H1 (cell line): ENCODE measurements at regions not wholly inside any gene's neighbourhood (a gene's known extent, or its start where the extent isn't known, plus 50 kb on each side); places are given as distances from the start of the nearest gene placed in this dataset.

Source experiments
- CTCF ChIA-PET: fragments of 300-600 bp; sonication (Branson Sonifier 250); formaldehyde crosslinking; loops from one replicate; lab custom pipeline; 2021; ENCODE audit not compliant: partially characterized antibody; lab: Charles Lee
- POLR2A ChIA-PET: fragments of 300-600 bp; sonication (Branson Sonifier 250); formaldehyde crosslinking; loops from one replicate; lab custom pipeline; 2021; ENCODE audit warnings: inconsistent platforms; ENCODE audit not compliant: partially characterized antibody; lab: Charles Lee
- DNase-seq, 2 experiments: peaks; one replicate each; pipeline versions ENCODE4 v3.0.0 to v3.0.0-alpha.2; 2010 to 2022; ENCODE audit warnings: low spot score in 2 of 2, low read depth in 1 of 2, mixed read lengths in 1 of 2
- FAIRE-seq: peaks from 2 replicates; lab custom pipeline; 2011; peaks lifted over from hg19 to GRCh38; lab: Jason Lieb, UNC
- H2AFZ ChIP-seq: 2 replicates; pipeline ENCODE4 v1.8.1; 2012; ENCODE audit warnings: low read length, inconsistent platforms
- H2AK5ac ChIP-seq: 2 replicates; pipeline ENCODE4 v1.6.1; 2013; ENCODE audit warnings: low read depth, low read length
- H2BK120ac ChIP-seq: replicated peaks from 2 replicates; pipeline ENCODE3; 2013; ENCODE audit warnings: low read depth, low read length, inconsistent platforms
- H2BK12ac ChIP-seq: 2 replicates; pipeline ENCODE4 v1.6.1; 2013; ENCODE audit warnings: low read depth, low read length
- H2BK15ac ChIP-seq: 2 replicates; pipeline ENCODE4 v1.6.1; 2013; ENCODE audit warnings: low read length
- H2BK20ac ChIP-seq: 2 replicates; pipeline ENCODE4 v1.6.1; 2013; ENCODE audit warnings: low read length
- H2BK5ac ChIP-seq: 2 replicates; pipeline ENCODE4 v1.6.1; 2013; ENCODE audit warnings: low read depth, low read length
- H3K14ac ChIP-seq: 2 replicates; pipeline ENCODE4 v1.6.1; 2013; ENCODE audit warnings: inconsistent platforms; ENCODE audit not compliant: insufficient read length
- H3K18ac ChIP-seq: 2 replicates; pipeline ENCODE4 v1.6.1; 2013; ENCODE audit warnings: low read length; ENCODE audit errors: extremely low read depth
- H3K23ac ChIP-seq: 2 replicates; pipeline ENCODE4 v1.6.1; 2013; ENCODE audit warnings: inconsistent platforms; ENCODE audit not compliant: insufficient read length
- H3K23me2 ChIP-seq: 2 replicates; pipeline ENCODE4 v1.6.1; 2013; ENCODE audit warnings: low read depth, low read length
- H3K27ac ChIP-seq: 2 replicates; pipeline ENCODE4 v1.6.1; 2011; ENCODE audit warnings: low read depth, low read length, inconsistent platforms
- H3K27me3 ChIP-seq, 4 experiments: replicated peaks in 1 of 4; 1 replicate in 1 of 4; 2 replicates in 3 of 4; pipeline versions ENCODE4 v1.6.1 to v1.8.1; 2011 to 2013; ENCODE audit warnings: low read length in 3 of 4, mild to moderate bottlenecking in 3 of 4, inconsistent platforms in 2 of 4, mixed read lengths in 2 of 4, moderate library complexity in 1 of 4; ENCODE audit not compliant: control insufficient read depth in 3 of 4, insufficient read depth in 3 of 4; ENCODE audit errors: extremely low read depth in 1 of 4
- H3K36me3 ChIP-seq, 4 experiments: 2 replicates each; pipeline versions ENCODE4 v1.6.1 to v1.8.1; 2011 to 2013; ENCODE audit warnings: mild to moderate bottlenecking in 4 of 4, low read length in 3 of 4, moderate library complexity in 2 of 4, control low read depth in 1 of 4, inconsistent platforms in 1 of 4; ENCODE audit not compliant: insufficient read depth in 4 of 4, control insufficient read depth in 2 of 4
- H3K4ac ChIP-seq: replicated peaks from 2 replicates; pipeline ENCODE3; 2013; ENCODE audit warnings: low read length, low read depth, mixed read lengths, inconsistent platforms; ENCODE audit not compliant: insufficient read length
- H3K4me1 ChIP-seq, 4 experiments: replicated peaks in 1 of 4; 1 replicate in 1 of 4; 2 replicates in 3 of 4; pipeline versions ENCODE4 v1.6.1 to v1.8.1; 2011 to 2013; ENCODE audit warnings: low read length in 3 of 4, inconsistent platforms in 2 of 4, mixed read lengths in 1 of 4; ENCODE audit not compliant: insufficient read depth in 4 of 4, control insufficient read depth in 3 of 4
- H3K4me2 ChIP-seq, 2 experiments: 2 replicates each; pipeline versions ENCODE4 v1.6.1 to v1.8.1; 2011 to 2013; ENCODE audit warnings: low read depth in 2 of 2, low read length in 2 of 2, control low read depth in 1 of 2, inconsistent platforms in 1 of 2, mild to moderate bottlenecking in 1 of 2; ENCODE audit not compliant: insufficient read depth in 1 of 2
- H3K4me3 ChIP-seq, 4 experiments: fragments of 200-600, 300-600 bp in 1 of 4; sonication (generic), shearing (Covaris generic), sonication (Bioruptor Twin) in 1 of 4; 2 replicates each; pipeline versions ENCODE4 v1.5.1 to v1.8.1; 2011 to 2016; ENCODE audit warnings: low read length in 4 of 4, low read depth in 3 of 4, control low read depth in 2 of 4, inconsistent platforms in 2 of 4, mild to moderate bottlenecking in 2 of 4, mixed read lengths in 1 of 4, moderate library complexity in 1 of 4; ENCODE audit not compliant: insufficient read depth in 2 of 4; ENCODE audit errors: extremely low read depth in 1 of 4
- H3K56ac ChIP-seq: replicated peaks from 2 replicates; pipeline ENCODE3; 2013; ENCODE audit warnings: low read depth, mild to moderate bottlenecking, mixed read lengths, low read length, inconsistent platforms; ENCODE audit not compliant: insufficient read length
- H3K79me1 ChIP-seq: 2 replicates; pipeline ENCODE4 v1.6.1; 2013; ENCODE audit warnings: low read depth, low read length, control low read depth
- H3K79me2 ChIP-seq, 2 experiments: 2 replicates each; pipeline versions ENCODE4 v1.6.1 to v1.8.1; 2012 to 2013; ENCODE audit warnings: low read length in 2 of 2, mild to moderate bottlenecking in 2 of 2, inconsistent platforms in 1 of 2; ENCODE audit not compliant: insufficient read depth in 2 of 2, control insufficient read depth in 1 of 2
- H3K9ac ChIP-seq, 4 experiments: replicated peaks in 1 of 4; 1 replicate in 1 of 4; 2 replicates in 3 of 4; pipeline versions ENCODE4 v1.6.1 to v1.8.1; 2011 to 2013; ENCODE audit warnings: low read depth in 3 of 4, low read length in 3 of 4, control low read depth in 2 of 4, mild to moderate bottlenecking in 2 of 4, moderate library complexity in 2 of 4, inconsistent platforms in 1 of 4; ENCODE audit errors: extremely low read depth in 1 of 4
- H3K9me3 ChIP-seq, 2 experiments: 2 replicates each; pipeline versions ENCODE4 v1.6.1 to v1.8.1; 2012 to 2013; ENCODE audit warnings: mild to moderate bottlenecking in 2 of 2, moderate library complexity in 2 of 2, control low read depth in 1 of 2, inconsistent platforms in 1 of 2, low read depth in 1 of 2, low read length in 1 of 2, mixed read lengths in 1 of 2; ENCODE audit not compliant: insufficient read depth in 2 of 2
- H4K20me1 ChIP-seq, 2 experiments: replicated peaks in 1 of 2; 2 replicates each; pipeline versions ENCODE3 to v1.8.1; 2011 to 2013; ENCODE audit warnings: inconsistent platforms in 2 of 2, low read length in 2 of 2, mild to moderate bottlenecking in 1 of 2; ENCODE audit not compliant: insufficient read depth in 2 of 2, control insufficient read depth in 1 of 2
- H4K5ac ChIP-seq: 2 replicates; pipeline ENCODE4 v1.6.1; 2013; ENCODE audit warnings: low read length, low read depth, mixed read lengths, inconsistent platforms; ENCODE audit not compliant: insufficient read length
- H4K8ac ChIP-seq: 2 replicates; pipeline ENCODE4 v1.8.0; 2013; ENCODE audit warnings: mild to moderate bottlenecking, moderate library complexity, low read length, inconsistent platforms; ENCODE audit not compliant: insufficient read depth; ENCODE audit errors: extremely low read depth
- H4K91ac ChIP-seq: replicated peaks from 2 replicates; pipeline ENCODE3; 2013; ENCODE audit warnings: low read length, mixed read lengths, inconsistent platforms; ENCODE audit not compliant: insufficient read length
- CEBPB ChIP-seq: IDR thresholded peaks from 2 replicates; pipeline ENCODE4 v1.6.1; 2012; ENCODE audit warnings: low read depth, low read length
- EP300 ChIP-seq, 2 experiments: IDR thresholded peaks; 1 replicate in 1 of 2; 2 replicates in 1 of 2; pipeline ENCODE4 v1.6.1; 2011 to 2012; ENCODE audit warnings: low read depth in 2 of 2, low read length in 2 of 2, mild to moderate bottlenecking in 2 of 2, borderline replicate concordance in 1 of 2, inconsistent platforms in 1 of 2, moderate library complexity in 1 of 2
- FOSL1 ChIP-seq: IDR thresholded peaks from 2 replicates; pipeline ENCODE4 v1.6.1; 2011; ENCODE audit warnings: mild to moderate bottlenecking, low read depth, low read length, moderate library complexity; ENCODE audit not compliant: insufficient read depth
- RAD21 ChIP-seq, 2 experiments: IDR thresholded peaks in 1 of 2; conservative IDR thresholded peaks in 1 of 2; 2 replicates each; pipeline ENCODE4 v1.6.1; 2011; ENCODE audit warnings: low read depth in 2 of 2, low read length in 2 of 2, improper control_type of control experiment in 1 of 2, inconsistent platforms in 1 of 2, mild to moderate bottlenecking in 1 of 2, moderate library complexity in 1 of 2
- RBBP5 ChIP-seq: IDR thresholded peaks from 2 replicates; pipeline ENCODE4 v1.7.1; 2012; ENCODE audit warnings: low read depth, mild to moderate bottlenecking, inconsistent platforms, low read length, moderate library complexity, borderline replicate concordance
- RXRA ChIP-seq: IDR thresholded peaks from 2 replicates; pipeline ENCODE4 v1.6.1; 2011; ENCODE audit warnings: low read depth, mild to moderate bottlenecking, low read length, moderate library complexity; ENCODE audit not compliant: insufficient read depth
- SIRT6 ChIP-seq: IDR thresholded peaks from one replicate; pipeline ENCODE4 v1.7.1; 2012; ENCODE audit warnings: low read length, inconsistent platforms
- SIX5 ChIP-seq: IDR thresholded peaks from 2 replicates; pipeline ENCODE4 v1.6.1; 2011; ENCODE audit warnings: mild to moderate bottlenecking, low read depth, low read length
- TCF12 ChIP-seq: IDR thresholded peaks from 2 replicates; pipeline ENCODE4 v1.6.1; 2011; ENCODE audit warnings: low read depth, mild to moderate bottlenecking, low read length
- YY1 ChIP-seq: IDR thresholded peaks from 2 replicates; pipeline ENCODE4 v1.6.1; 2011; ENCODE audit warnings: low read depth, mild to moderate bottlenecking, low read length
- ZNF274 ChIP-seq: IDR thresholded peaks from 2 replicates; pipeline ENCODE4 v1.7.0; 2012; ENCODE audit warnings: low read length, borderline replicate concordance; ENCODE audit errors: extremely low read depth
- WGBS, 2 experiments: shearing (Covaris generic) in 1 of 2; methylation state at CpG; one replicate each; pipeline versions ENCODE4 v1.1.6 to v1.1.7; 2013 to 2015; ENCODE audit warnings: low lambda C conversion rate in 2 of 2, mixed read lengths in 2 of 2, inconsistent platforms in 1 of 2, low coverage in 1 of 2, missing lambda C conversion rate in 1 of 2; ENCODE audit not compliant: insufficient replicate concordance in 2 of 2, insufficient coverage in 1 of 2, insufficient read length in 1 of 2; ENCODE audit errors: extremely low coverage in 1 of 2, missing lambda C conversion rate in 1 of 2; 5-methylcytosine and 5-hydroxymethylcytosine counted together

- no peak overlapping the region for H2BK120ac ChIP-seq
- no peaks in the 10 kb centered on the region for H3K79me2 ChIP-seq
- no peak overlapping the region for H3K56ac ChIP-seq
- no peaks in the 10 kb centered on the region for H4K20me1 ChIP-seq
- FAIRE-seq: no peak
- H2AK5ac ChIP-seq: no peak overlapping the region
- no peak overlapping the region for H3K27ac ChIP-seq
- no peak overlapping the region for H3K9ac ChIP-seq
- no peak overlapping the region for H2AFZ ChIP-seq
- POLR2A ChIA-PET: no interaction called here
- no peaks in the 10 kb centered on the region for H3K4me1 ChIP-seq
- no peak overlapping the region for H3K18ac ChIP-seq
- H3K9me3 ChIP-seq: no peaks in the 10 kb centered on the region
- no peak overlapping the region for H4K5ac ChIP-seq
- no peak overlapping the region for H3K23ac ChIP-seq
- 100% methylated on average over 1 of the region's 1 CpG; no CpG with 5 or more reads in 1 of the 2 experiments for WGBS, 2 experiments
- no peaks in the 10 kb centered on the region for H3K23me2 ChIP-seq
- no peak overlapping the region for H3K4ac ChIP-seq
- H2BK20ac ChIP-seq: no peak overlapping the region
- H4K8ac ChIP-seq: no peak overlapping the region
- H2BK12ac ChIP-seq: no peak overlapping the region
- H3K14ac ChIP-seq: no peak overlapping the region
- no peak overlapping the region for H2BK15ac ChIP-seq
- H3K4me3 ChIP-seq: no peak overlapping the region
- no peak for DNase-seq
- H3K36me3 ChIP-seq: no peaks in the 10 kb centered on the region
- no peak overlapping the region for H4K91ac ChIP-seq
- H2BK5ac ChIP-seq: no peak overlapping the region
- no peaks in the 10 kb centered on the region for H3K27me3 ChIP-seq
- CTCF ChIA-PET: interaction anchor here (0.6 kb wide), 1 partner anchor 872 kb away, joined by 3 read pairs; no protein-coding TSS in a partner anchor
- no peak overlapping the region for H3K4me2 ChIP-seq
- H3K79me1 ChIP-seq: no peaks in the 10 kb centered on the region
- TF ChIP-seq SIRT6: no peak
- TF ChIP-seq RBBP5: no peak
- TF ChIP-seq FOSL1: no peak
- TF ChIP-seq RAD21 (IDR thresholded peaks at IDR 0.05 in 1 of 2, conservative IDR thresholded peaks at IDR 0.05 in 1 of 2; ENCODE audit: low read depth in 2 of 2, low read length in 2 of 2): no peak
- no peak for TF ChIP-seq SIX5
- no peak for TF ChIP-seq ZNF274
- no peak for TF ChIP-seq EP300 (IDR thresholded peaks at IDR 0.05; ENCODE audit: borderline replicate concordance in 1 of 2, low read depth in 2 of 2, low read length in 2 of 2)
- no peak for TF ChIP-seq YY1
- no peak for TF ChIP-seq RXRA
- no peak for TF ChIP-seq CEBPB
- no peak for TF ChIP-seq TCF12
- TF ChIP-seq, all 59 proteins: peak for 0
Measured at GRCh38 chr11:37574361-37574760, 976.3 kb upstream of the RAG2 start.
